IPS-15b (cell line): ENCODE measurements at regions not wholly inside any gene's neighbourhood (a gene's known extent, or its start where the extent isn't known, plus 50 kb on each side); places are given as distances from the start of the nearest gene placed in this dataset.

Source experiments
- H3K27me3 ChIP-seq: one replicate; pipeline ENCODE4 v1.6.1; 2013; ENCODE audit warnings: low read length; ENCODE audit not compliant: control insufficient read depth, insufficient read depth
- H3K36me3 ChIP-seq: one replicate; pipeline ENCODE4 v1.6.1; 2013; ENCODE audit warnings: low read length; ENCODE audit not compliant: control insufficient read depth, insufficient read depth
- H3K4me1 ChIP-seq: one replicate; pipeline ENCODE4 v1.6.1; 2013; ENCODE audit warnings: mild to moderate bottlenecking, low read length; ENCODE audit not compliant: control insufficient read depth, insufficient read depth
- H3K4me3 ChIP-seq: one replicate; pipeline ENCODE4 v1.5.1; 2013; ENCODE audit warnings: low read depth, low read length
- H3K9ac ChIP-seq: one replicate; pipeline ENCODE4 v1.6.1; 2013; ENCODE audit warnings: low read depth, mild to moderate bottlenecking, low read length
- H3K9me3 ChIP-seq: one replicate; pipeline ENCODE4 v1.6.1; 2013; ENCODE audit warnings: mild to moderate bottlenecking, low read length; ENCODE audit not compliant: control insufficient read depth, insufficient read depth

- Histone ChIP-seq H3K9me3 (no peaks in the 10 kb centered on the region), H3K36me3 (no peaks in the 10 kb centered on the region), H3K4me1 (no peaks in the 10 kb centered on the region), H3K9ac (no peak overlapping the region), H3K4me3 (no peak overlapping the region), H3K27me3 (no peaks in the 10 kb centered on the region)
These were observed 1149.6 kb downstream of the IGSF11 start for GRCh38 chr3:117885011-117885441.

GRCh38 chr3:117886147-117886546 lies 1148.5 kb downstream of the IGSF11 start:
- no peaks in the 10 kb centered on the region for H3K36me3 ChIP-seq

GRCh38 chr3:117887031-117887430 lies 1147.6 kb downstream of the IGSF11 start:
- Histone ChIP-seq H3K4me3 (no peak overlapping the region), H3K9ac (no peak overlapping the region), H3K36me3 (no peaks in the 10 kb centered on the region), H3K27me3 (no peaks in the 10 kb centered on the region), H3K4me1 (no peaks in the 10 kb centered on the region), H3K9me3 (no peaks in the 10 kb centered on the region)

More at GRCh38 chr3:117886147-117886546, 1148.5 kb downstream of the IGSF11 start:
- no peaks in the 10 kb centered on the region for H3K27me3 ChIP-seq
- H3K9me3 ChIP-seq = no peaks in the 10 kb centered on the region
- H3K9ac ChIP-seq = no peak overlapping the region
- no peaks in the 10 kb centered on the region for H3K4me1 ChIP-seq
- H3K4me3 ChIP-seq = no peak overlapping the region

- no peak overlapping the region for H3K4me3 ChIP-seq
- H3K4me1 ChIP-seq = no peaks in the 10 kb centered on the region
- no peaks in the 10 kb centered on the region for H3K9me3 ChIP-seq
- H3K36me3 ChIP-seq = no peaks in the 10 kb centered on the region
- H3K9ac ChIP-seq = no peak overlapping the region
- no peaks in the 10 kb centered on the region for H3K27me3 ChIP-seq
These were observed 1146.7 kb downstream of the IGSF11 start for GRCh38 chr3:117887901-117888300.

- Histone ChIP-seq H3K9ac (no peak overlapping the region), H3K27me3 (no peaks in the 10 kb centered on the region), H3K36me3 (no peaks in the 10 kb centered on the region), H3K4me3 (no peak overlapping the region), H3K4me1 (no peaks in the 10 kb centered on the region), H3K9me3 (no peaks in the 10 kb centered on the region)
These were observed 1142.2 kb downstream of the IGSF11 start for GRCh38 chr3:117892431-117892841.

- no peak overlapping the region for H3K4me3 ChIP-seq
- no peaks in the 10 kb centered on the region for H3K36me3 ChIP-seq
- H3K9ac ChIP-seq = no peak overlapping the region
- H3K9me3 ChIP-seq = no peaks in the 10 kb centered on the region
- no peaks in the 10 kb centered on the region for H3K4me1 ChIP-seq
- H3K27me3 ChIP-seq = no peaks in the 10 kb centered on the region
These were observed 1141.6 kb downstream of the IGSF11 start for GRCh38 chr3:117893001-117893400.

GRCh38 chr3:117893638-117894037 lies 1141.0 kb downstream of the IGSF11 start:
- no peak overlapping the region for H3K9ac ChIP-seq
- no peaks in the 10 kb centered on the region for H3K36me3 ChIP-seq
- no peaks in the 10 kb centered on the region for H3K9me3 ChIP-seq
- H3K27me3 ChIP-seq = no peaks in the 10 kb centered on the region
- H3K4me3 ChIP-seq = no peak overlapping the region
- H3K4me1 ChIP-seq = no peaks in the 10 kb centered on the region

- H3K36me3 ChIP-seq = no peaks in the 10 kb centered on the region
- H3K9me3 ChIP-seq = no peaks in the 10 kb centered on the region
- no peaks in the 10 kb centered on the region for H3K27me3 ChIP-seq
- no peak overlapping the region for H3K4me3 ChIP-seq
- no peaks in the 10 kb centered on the region for H3K4me1 ChIP-seq
- H3K9ac ChIP-seq = no peak overlapping the region
These were observed 1135.7 kb downstream of the IGSF11 start for GRCh38 chr3:117898722-117899522.

GRCh38 chr3:117903226-117903625 lies 1131.4 kb downstream of the IGSF11 start:
- no peaks in the 10 kb centered on the region for H3K27me3 ChIP-seq
- H3K4me3 ChIP-seq = no peak overlapping the region
- H3K4me1 ChIP-seq = no peaks in the 10 kb centered on the region
- H3K36me3 ChIP-seq = no peaks in the 10 kb centered on the region
- H3K9me3 ChIP-seq = no peaks in the 10 kb centered on the region
- H3K9ac ChIP-seq = no peak overlapping the region

GRCh38 chr3:117910820-117911521 lies 1123.7 kb downstream of the IGSF11 start:
- H3K36me3 ChIP-seq = no peaks in the 10 kb centered on the region
- no peak overlapping the region for H3K4me3 ChIP-seq
- no peaks in the 10 kb centered on the region for H3K9me3 ChIP-seq
- H3K27me3 ChIP-seq = no peaks in the 10 kb centered on the region
- H3K4me1 ChIP-seq = no peaks in the 10 kb centered on the region
- no peak overlapping the region for H3K9ac ChIP-seq

- no peak overlapping the region for H3K4me3 ChIP-seq
- H3K4me1 ChIP-seq = no peaks in the 10 kb centered on the region
- no peak overlapping the region for H3K9ac ChIP-seq
- H3K27me3 ChIP-seq = no peaks in the 10 kb centered on the region
- H3K9me3 ChIP-seq = no peaks in the 10 kb centered on the region
- H3K36me3 ChIP-seq = no peaks in the 10 kb centered on the region
These were observed 1122.3 kb downstream of the IGSF11 start for GRCh38 chr3:117912352-117912751.

- Histone ChIP-seq H3K4me3 (no peak overlapping the region), H3K9me3 (no peaks in the 10 kb centered on the region), H3K36me3 (no peaks in the 10 kb centered on the region), H3K27me3 (no peaks in the 10 kb centered on the region), H3K4me1 (no peaks in the 10 kb centered on the region), H3K9ac (no peak overlapping the region)
These were observed 1120.0 kb downstream of the IGSF11 start for GRCh38 chr3:117914540-117915100.
